Eye (tissue), 1 donor: ENCODE measurements at regions not wholly inside any gene's neighbourhood (a gene's known extent, or its start where the extent isn't known, plus 50 kb on each side); places are given as distances from the start of the nearest gene placed in this dataset.

Source experiments
- DNase-seq: peaks from one replicate; pipeline ENCODE4 v3.0.0-alpha.2; 2015

- no peak for DNase-seq
These were observed 525.6 kb downstream of the SPATA31D1 start for GRCh38 chr9:82513976-82514735.

- no peak for DNase-seq
These were observed 530.3 kb downstream of the SPATA31D1 start for GRCh38 chr9:82518868-82519267.

GRCh38 chr9:82519332-82519731 is 530.8 kb downstream of the SPATA31D1 start:
- no peak for DNase-seq

GRCh38 chr9:82524407-82524806 is 535.8 kb downstream of the SPATA31D1 start:
- DNase-seq: no peak

GRCh38 chr9:82526577-82526976 is 536.4 kb downstream of the RASEF start:
- DNase-seq: no peak

- DNase-seq: peak; percentile 26
These were observed 531.1 kb downstream of the RASEF start for GRCh38 chr9:82531795-82532194.

- DNase-seq: peak; percentile 29
These were observed 530.3 kb downstream of the RASEF start for GRCh38 chr9:82532504-82533180.

- no peak for DNase-seq
These were observed 527.4 kb downstream of the RASEF start for GRCh38 chr9:82535432-82535998.

- DNase-seq: no peak
These were observed 524.3 kb downstream of the RASEF start for GRCh38 chr9:82538634-82539033.

- no peak for DNase-seq
These were observed 523.8 kb downstream of the RASEF start for GRCh38 chr9:82539146-82539545.

- no peak for DNase-seq
These were observed 522.9 kb downstream of the RASEF start for GRCh38 chr9:82539856-82540579.

GRCh38 chr9:82543726-82544125 is 519.2 kb downstream of the RASEF start:
- DNase-seq: no peak

- DNase-seq: no peak
These were observed 516.8 kb downstream of the RASEF start for GRCh38 chr9:82546136-82546535.

GRCh38 chr9:82547995-82548394 is 514.9 kb downstream of the RASEF start:
- DNase-seq: no peak

GRCh38 chr9:82549174-82549821 is 513.6 kb downstream of the RASEF start:
- DNase-seq: no peak

GRCh38 chr9:82552784-82553183 is 510.2 kb downstream of the RASEF start:
- no peak for DNase-seq

- no peak for DNase-seq
These were observed 509.1 kb downstream of the RASEF start for GRCh38 chr9:82553654-82554366.

- DNase-seq: no peak
These were observed 508.6 kb downstream of the RASEF start for GRCh38 chr9:82554381-82554780.

- no peak for DNase-seq
These were observed 507.9 kb downstream of the RASEF start for GRCh38 chr9:82555031-82555430.

- peak; percentile 6 for DNase-seq
These were observed 507.4 kb downstream of the RASEF start for GRCh38 chr9:82555431-82556051.

GRCh38 chr9:82558346-82558745 is 504.6 kb downstream of the RASEF start:
- DNase-seq: no peak
